ENCODE measurements at regions not wholly inside any gene's neighbourhood (a gene's known extent, or its start where the extent isn't known, plus 50 kb on each side); places are given as distances from the start of the nearest gene placed in this dataset.

GRCh38 chr18:65346086-65346485, 404.7 kb upstream of the CDH7 start:
- no peak for TF ChIP-seq CTCF (IDR thresholded peaks at IDR 0.05)
- no peak for TF ChIP-seq POLR2A (IDR thresholded peaks at IDR 0.05)

Data from adrenal gland (tissue), 5 donors.